Parathyroid adenoma (tissue), 2 donors: ENCODE measurements at regions not wholly inside any gene's neighbourhood (a gene's known extent, or its start where the extent isn't known, plus 50 kb on each side); places are given as distances from the start of the nearest gene placed in this dataset.

Experiments used
- H2AFZ ChIP-seq: fragments of 300-600 bp; sonication (generic); one replicate; pipeline ENCODE4 v1.7.0; 2017; ENCODE audit warnings: antibody characterized with exemption, mild to moderate bottlenecking
- H3K27ac ChIP-seq: fragments of 300-600 bp; sonication (generic); one replicate; pipeline ENCODE4 v1.7.0; 2017
- H3K27me3 ChIP-seq: fragments of 300-600 bp; sonication (generic); one replicate; pipeline ENCODE4 v1.7.0; 2017; ENCODE audit warnings: low read length; ENCODE audit not compliant: control insufficient read depth, insufficient read depth
- H3K36me3 ChIP-seq: fragments of 300-600 bp; sonication (generic); one replicate; pipeline ENCODE4 v1.7.0; 2017; ENCODE audit warnings: low read length; ENCODE audit not compliant: control insufficient read depth, insufficient read depth
- H3K4me1 ChIP-seq: fragments of 300-600 bp; sonication (generic); one replicate; pipeline ENCODE4 v1.7.0; 2017; ENCODE audit warnings: control low read depth
- H3K4me2 ChIP-seq: fragments of 300-600 bp; sonication (generic); one replicate; pipeline ENCODE4 v1.7.0; 2017; ENCODE audit warnings: low read length
- H3K4me3 ChIP-seq: fragments of 300-600 bp; sonication (generic); one replicate; pipeline ENCODE4 v1.7.0; 2017; ENCODE audit warnings: low read depth, low read length
- H3K79me2 ChIP-seq: fragments of 300-600 bp; sonication (generic); one replicate; pipeline ENCODE4 v1.7.0; 2017; ENCODE audit warnings: control low read depth
- H3K9ac ChIP-seq: fragments of 300-600 bp; sonication (generic); one replicate; pipeline ENCODE4 v1.7.0; 2017; ENCODE audit warnings: mild to moderate bottlenecking
- H3K9me3 ChIP-seq: fragments of 300-600 bp; sonication (generic); one replicate; pipeline ENCODE4 v1.7.0; 2017; ENCODE audit warnings: low read length; ENCODE audit not compliant: control insufficient read depth
- TF ChIP-seq, protein P1 (sequence below): fragments of 300-600 bp; sonication (generic); IDR thresholded peaks from one replicate; pipeline ENCODE4 v1.7.0; 2017; ENCODE audit warnings: antibody characterized with exemption, mild to moderate bottlenecking
- donor health status: primary hyperparathyroidism.

- Histone ChIP-seq H3K9me3 (no peaks in the 10 kb centered on the region), H3K27me3 (no peaks in the 10 kb centered on the region), H3K27ac (no peak overlapping the region), H3K36me3 (no peaks in the 10 kb centered on the region), H3K79me2 (no peaks in the 10 kb centered on the region), H2AFZ (no peak overlapping the region), H3K4me3 (no peak overlapping the region), H3K4me2 (no peak overlapping the region), H3K9ac (no peak overlapping the region), H3K4me1 (no peaks in the 10 kb centered on the region)
- TF ChIP-seq, protein P1, sequence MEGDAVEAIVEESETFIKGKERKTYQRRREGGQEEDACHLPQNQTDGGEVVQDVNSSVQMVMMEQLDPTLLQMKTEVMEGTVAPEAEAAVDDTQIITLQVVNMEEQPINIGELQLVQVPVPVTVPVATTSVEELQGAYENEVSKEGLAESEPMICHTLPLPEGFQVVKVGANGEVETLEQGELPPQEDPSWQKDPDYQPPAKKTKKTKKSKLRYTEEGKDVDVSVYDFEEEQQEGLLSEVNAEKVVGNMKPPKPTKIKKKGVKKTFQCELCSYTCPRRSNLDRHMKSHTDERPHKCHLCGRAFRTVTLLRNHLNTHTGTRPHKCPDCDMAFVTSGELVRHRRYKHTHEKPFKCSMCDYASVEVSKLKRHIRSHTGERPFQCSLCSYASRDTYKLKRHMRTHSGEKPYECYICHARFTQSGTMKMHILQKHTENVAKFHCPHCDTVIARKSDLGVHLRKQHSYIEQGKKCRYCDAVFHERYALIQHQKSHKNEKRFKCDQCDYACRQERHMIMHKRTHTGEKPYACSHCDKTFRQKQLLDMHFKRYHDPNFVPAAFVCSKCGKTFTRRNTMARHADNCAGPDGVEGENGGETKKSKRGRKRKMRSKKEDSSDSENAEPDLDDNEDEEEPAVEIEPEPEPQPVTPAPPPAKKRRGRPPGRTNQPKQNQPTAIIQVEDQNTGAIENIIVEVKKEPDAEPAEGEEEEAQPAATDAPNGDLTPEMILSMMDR: no peak
Observed at GRCh38 chr15:39392469-39393047, 188.3 kb upstream of the THBS1 start.

GRCh38 chr15:39393575-39394335, 187.1 kb upstream of the THBS1 start:
- Histone ChIP-seq H3K4me3 (no peak overlapping the region), H3K79me2 (no peaks in the 10 kb centered on the region), H3K27me3 (no peaks in the 10 kb centered on the region), H3K36me3 (no peaks in the 10 kb centered on the region), H3K9me3 (no peaks in the 10 kb centered on the region), H2AFZ (no peak overlapping the region), H3K4me2 (no peak overlapping the region), H3K27ac (no peak overlapping the region), H3K9ac (no peak overlapping the region), H3K4me1 (no peaks in the 10 kb centered on the region)
- TF ChIP-seq, protein P1: no peak

DNA sequence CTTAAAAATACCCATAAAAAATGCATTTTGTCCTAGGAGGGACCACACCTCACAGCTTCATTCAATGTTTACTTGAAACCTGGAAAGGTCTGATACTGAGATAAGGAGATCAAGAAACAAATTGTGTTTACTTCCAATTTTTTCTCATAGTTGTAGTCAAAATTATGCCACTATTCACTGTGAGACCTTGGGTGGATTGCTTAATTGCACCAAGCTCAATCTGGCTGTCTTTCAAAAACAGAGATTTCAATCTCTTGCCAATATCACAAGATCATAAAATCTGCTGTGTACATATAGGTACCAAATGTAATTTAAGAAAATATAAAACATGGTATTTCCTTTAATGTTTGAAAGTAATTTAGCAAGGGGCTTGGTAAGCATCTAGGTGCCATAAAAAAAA, 186.4 kb upstream of the THBS1 start:
- Histone ChIP-seq H2AFZ (no peak overlapping the region), H3K4me3 (no peak overlapping the region), H3K36me3 (no peaks in the 10 kb centered on the region), H3K9ac (no peak overlapping the region), H3K9me3 (no peaks in the 10 kb centered on the region), H3K79me2 (no peaks in the 10 kb centered on the region), H3K4me1 (no peaks in the 10 kb centered on the region), H3K4me2 (no peak overlapping the region), H3K27ac (no peak overlapping the region), H3K27me3 (no peaks in the 10 kb centered on the region)
- TF ChIP-seq, protein P1: no peak

DNA sequence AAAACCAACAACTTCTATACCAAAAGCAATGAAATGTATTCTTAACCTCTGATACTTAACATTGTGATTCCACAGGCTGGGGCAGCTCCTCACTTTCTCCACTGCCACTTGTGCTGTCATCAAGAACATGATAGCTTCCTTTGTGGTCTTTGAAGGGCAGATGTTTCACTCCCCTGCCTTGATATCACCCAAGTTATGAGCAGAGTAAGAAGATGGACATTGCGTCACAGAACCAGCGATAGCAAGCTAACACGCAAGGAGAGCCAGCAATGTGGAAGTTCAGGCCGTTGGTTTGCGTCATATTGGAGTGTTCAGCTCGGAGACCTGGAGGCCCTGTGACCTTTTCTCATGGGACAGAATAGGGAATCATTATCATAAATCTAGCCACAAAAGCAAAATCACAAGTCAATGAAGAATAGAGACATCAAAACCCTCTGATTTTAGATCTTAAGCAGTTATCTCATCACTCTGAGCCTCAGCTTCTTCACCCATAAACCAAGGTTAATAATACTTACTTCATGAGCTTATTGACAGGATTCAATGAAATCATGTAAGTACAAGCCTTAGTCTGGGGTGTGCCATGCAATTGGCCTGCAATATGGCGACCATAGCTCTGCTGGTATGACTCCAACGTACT, 183.8 kb upstream of the THBS1 start:
- H3K4me1 ChIP-seq: no peaks in the 10 kb centered on the region
- no peak overlapping the region for H3K9ac ChIP-seq
- H3K4me2 ChIP-seq: no peak overlapping the region
- H3K36me3 ChIP-seq: no peaks in the 10 kb centered on the region
- no peaks in the 10 kb centered on the region for H3K27me3 ChIP-seq
- TF ChIP-seq, protein P1: no peak
- no peak overlapping the region for H3K4me3 ChIP-seq
- no peaks in the 10 kb centered on the region for H3K79me2 ChIP-seq
- no peaks in the 10 kb centered on the region for H3K9me3 ChIP-seq
- no peak overlapping the region for H3K27ac ChIP-seq
- no peak overlapping the region for H2AFZ ChIP-seq
